KMS-11 (cell line): ENCODE measurements at regions not wholly inside any gene's neighbourhood (a gene's known extent, or its start where the extent isn't known, plus 50 kb on each side); places are given as distances from the start of the nearest gene placed in this dataset.

Experiments
- H2AFZ ChIP-seq: fragments of 200-600 bp; sonication (generic); 2 replicates; pipeline ENCODE4 v1.6.1; 2016; ENCODE audit warnings: antibody characterized with exemption, mixed run types, low read depth
- H3K27ac ChIP-seq: fragments of 200-600 bp; sonication (generic); 2 replicates; pipeline ENCODE4 v1.6.1; 2016; ENCODE audit warnings: mild to moderate bottlenecking, mixed run types
- H3K27me3 ChIP-seq: fragments of 200-600 bp; sonication (generic); 2 replicates; pipeline ENCODE4 v1.6.1; 2017; ENCODE audit warnings: mild to moderate bottlenecking, low read depth, mixed run types, moderate library complexity; ENCODE audit not compliant: insufficient read depth
- H3K36me3 ChIP-seq: fragments of 200-600 bp; sonication (generic); 2 replicates; pipeline ENCODE4 v1.6.1; 2017; ENCODE audit warnings: mild to moderate bottlenecking, mixed run types; ENCODE audit not compliant: insufficient read depth
- H3K4me1 ChIP-seq: fragments of 200-600 bp; sonication (generic); 2 replicates; pipeline ENCODE4 v1.6.1; 2016; ENCODE audit warnings: mild to moderate bottlenecking, low read depth, mixed run types; ENCODE audit not compliant: poor library complexity, severe bottlenecking
- H3K4me2 ChIP-seq: fragments of 200-600 bp; sonication (generic); 2 replicates; pipeline ENCODE4 v1.7.0; 2016; ENCODE audit warnings: mild to moderate bottlenecking, mixed run types
- H3K4me3 ChIP-seq: fragments of 200-600 bp; sonication (generic); IDR thresholded peaks from 2 replicates; pipeline ENCODE4 v1.6.1; 2017; ENCODE audit warnings: low read depth, low read length, mixed read lengths; ENCODE audit not compliant: insufficient read depth
- H3K79me2 ChIP-seq: fragments of 200-600 bp; sonication (generic); 2 replicates; pipeline ENCODE4 v1.6.1; 2016; ENCODE audit warnings: low read depth, mixed run types; ENCODE audit not compliant: insufficient read depth
- H3K9ac ChIP-seq: fragments of 200-600 bp; sonication (generic); 2 replicates; pipeline ENCODE4 v1.6.1; 2016; ENCODE audit warnings: mild to moderate bottlenecking, mixed run types
- H4K20me1 ChIP-seq: fragments of 200-600 bp; sonication (generic); 2 replicates; pipeline ENCODE4 v1.6.1; 2016; ENCODE audit warnings: mild to moderate bottlenecking, mixed run types; ENCODE audit not compliant: insufficient read depth
- CTCF ChIP-seq: fragments of 200-600 bp; sonication (generic); conservative IDR thresholded peaks from 2 replicates; pipeline ENCODE4 v1.6.1; 2017; ENCODE audit warnings: low read depth, mild to moderate bottlenecking, antibody characterized with exemption, low read length, moderate library complexity, mixed read lengths

GRCh38 chr5:124923131-124923530 is 176.7 kb upstream of the ZNF608 start:
- H3K27ac ChIP-seq, result no peak overlapping the region
- no peaks in the 10 kb centered on the region for H4K20me1 ChIP-seq
- no peaks in the 10 kb centered on the region for H3K36me3 ChIP-seq
- H3K4me3 ChIP-seq, result no peak overlapping the region
- no peaks in the 10 kb centered on the region for H3K79me2 ChIP-seq
- H3K9ac ChIP-seq, result no peak overlapping the region
- no peak overlapping the region for H3K4me2 ChIP-seq
- no peak overlapping the region for H2AFZ ChIP-seq
- no peak for TF ChIP-seq CTCF
- no peaks in the 10 kb centered on the region for H3K27me3 ChIP-seq
- H3K4me1 ChIP-seq, result no peaks in the 10 kb centered on the region

- Histone ChIP-seq H4K20me1 (no peaks in the 10 kb centered on the region), H3K27me3 (no peaks in the 10 kb centered on the region), H3K27ac (no peak overlapping the region), H3K4me2 (no peak overlapping the region), H3K36me3 (no peaks in the 10 kb centered on the region), H3K79me2 (no peaks in the 10 kb centered on the region), H2AFZ (no peak overlapping the region), H3K9ac (no peak overlapping the region), H3K4me1 (no peaks in the 10 kb centered on the region), H3K4me3 (no peak overlapping the region)
- no peak for TF ChIP-seq CTCF
Measured at GRCh38 chr5:124924729-124925128, 178.3 kb upstream of the ZNF608 start.

- H3K36me3 ChIP-seq, result no peaks in the 10 kb centered on the region
- no peak overlapping the region for H3K9ac ChIP-seq
- H3K4me1 ChIP-seq, result no peaks in the 10 kb centered on the region
- H2AFZ ChIP-seq, result no peak overlapping the region
- H3K27me3 ChIP-seq, result no peaks in the 10 kb centered on the region
- no peak overlapping the region for H3K4me2 ChIP-seq
- H3K79me2 ChIP-seq, result no peaks in the 10 kb centered on the region
- no peak overlapping the region for H3K4me3 ChIP-seq
- no peaks in the 10 kb centered on the region for H4K20me1 ChIP-seq
- no peak for TF ChIP-seq CTCF
- no peak overlapping the region for H3K27ac ChIP-seq
Measured at GRCh38 chr5:124927735-124928134, 181.3 kb upstream of the ZNF608 start.

GRCh38 chr5:124929000-124929399 is 182.6 kb upstream of the ZNF608 start:
- Histone ChIP-seq H4K20me1 (no peaks in the 10 kb centered on the region), H3K79me2 (no peaks in the 10 kb centered on the region), H3K36me3 (no peaks in the 10 kb centered on the region), H3K9ac (no peak overlapping the region), H2AFZ (no peak overlapping the region), H3K4me3 (no peak overlapping the region), H3K4me2 (no peak overlapping the region), H3K27ac (no peak overlapping the region), H3K27me3 (no peaks in the 10 kb centered on the region), H3K4me1 (peaks cover 2% of the 10 kb centered on the region)
- TF ChIP-seq CTCF, result no peak
